Keratinocyte (primary cell): ENCODE measurements at regions not wholly inside any gene's neighbourhood (a gene's known extent, or its start where the extent isn't known, plus 50 kb on each side); places are given as distances from the start of the nearest gene placed in this dataset.

ENCODE experiments used
- CTCF ChIP-seq, 3 experiments: IDR thresholded peaks in 1 of 3; conservative IDR thresholded peaks in 1 of 3; optimal IDR thresholded peaks in 1 of 3; 2 replicates in 2 of 3; 3 replicates in 1 of 3; pipeline versions ENCODE3 to v1.5.1; 2011; ENCODE audit warnings: low read length in 3 of 3, mild to moderate bottlenecking in 3 of 3, moderate library complexity in 2 of 3, control low read depth in 1 of 3, inconsistent platforms in 1 of 3; ENCODE audit not compliant: insufficient read depth in 2 of 3; ENCODE audit errors: extremely low read depth in 1 of 3
- EZH2 ChIP-seq: IDR thresholded peaks from one replicate; pipeline ENCODE4 v1.6.1; 2012; ENCODE audit warnings: inconsistent platforms, mild to moderate bottlenecking, low read length, moderate library complexity

- TF ChIP-seq CTCF (optimal IDR thresholded peaks at IDR 0.05 in 1 of 3, IDR thresholded peaks at IDR 0.05 in 1 of 3, conservative IDR thresholded peaks at IDR 0.05 in 1 of 3; ENCODE audit: extremely low read depth in 1 of 3, insufficient read depth in 2 of 3, low read length in 3 of 3) = no peak
- no peak for TF ChIP-seq EZH2
These were observed 88.1 kb upstream of the SLC8A1 start for GRCh38 chr2:40540026-40540425.
